H9 (cell line): ENCODE measurements at regions not wholly inside any gene's neighbourhood (a gene's known extent, or its start where the extent isn't known, plus 50 kb on each side); places are given as distances from the start of the nearest gene placed in this dataset.

Source experiments
- DNase-seq: peaks from one replicate; pipeline ENCODE4 v3.0.0-alpha.2; 2017
- H2AFZ ChIP-seq: one replicate; pipeline ENCODE4 v1.6.1; 2013; ENCODE audit warnings: mild to moderate bottlenecking, low read length, control low read depth, moderate library complexity
- H2AK5ac ChIP-seq: 2 replicates; pipeline ENCODE4 v1.6.1; 2013; ENCODE audit warnings: low read length, control low read depth, mixed read lengths; ENCODE audit not compliant: insufficient read length
- H2BK120ac ChIP-seq: one replicate; pipeline ENCODE4 v1.6.1; 2013; ENCODE audit warnings: low read depth, mild to moderate bottlenecking, low read length, control low read depth, inconsistent platforms; ENCODE audit not compliant: poor library complexity, severe bottlenecking
- H2BK12ac ChIP-seq: 2 replicates; pipeline ENCODE4 v1.6.1; 2013; ENCODE audit warnings: low read length, control low read depth, mixed read lengths, low read depth; ENCODE audit not compliant: insufficient read length
- H2BK15ac ChIP-seq: 2 replicates; pipeline ENCODE4 v1.6.1; 2013; ENCODE audit warnings: low read depth, low read length, control low read depth
- H2BK20ac ChIP-seq: one replicate; pipeline ENCODE4 v1.6.1; 2013; ENCODE audit warnings: low read depth, mild to moderate bottlenecking, low read length, control low read depth, inconsistent platforms; ENCODE audit not compliant: poor library complexity, severe bottlenecking
- H2BK5ac ChIP-seq: 2 replicates; pipeline ENCODE4 v1.6.1; 2013; ENCODE audit warnings: low read length, control low read depth, mixed read lengths; ENCODE audit not compliant: insufficient read length
- H3K14ac ChIP-seq: 2 replicates; pipeline ENCODE4 v1.6.1; 2013; ENCODE audit warnings: low read length, control low read depth; ENCODE audit not compliant: insufficient read depth
- H3K18ac ChIP-seq: 2 replicates; pipeline ENCODE4 v1.6.1; 2013; ENCODE audit warnings: low read depth, mild to moderate bottlenecking, mixed read lengths, low read length, control low read depth; ENCODE audit not compliant: insufficient read length
- H3K23ac ChIP-seq: 2 replicates; pipeline ENCODE4 v1.6.1; 2013; ENCODE audit warnings: low read length, control low read depth, mixed read lengths, low read depth; ENCODE audit not compliant: insufficient read length
- H3K23me2 ChIP-seq: 2 replicates; pipeline ENCODE4 v1.6.1; 2013; ENCODE audit warnings: low read depth, mild to moderate bottlenecking, mixed read lengths, low read length, control low read depth; ENCODE audit not compliant: insufficient read length, poor library complexity, severe bottlenecking
- H3K27ac ChIP-seq: 2 replicates; pipeline ENCODE4 v1.5.1; 2013; ENCODE audit warnings: low read length, control low read depth, mixed read lengths, low read depth; ENCODE audit not compliant: insufficient read length
- H3K27me3 ChIP-seq: 2 replicates; pipeline ENCODE4 v1.6.1; 2013; ENCODE audit warnings: low read length, control low read depth, inconsistent platforms; ENCODE audit not compliant: insufficient read depth
- H3K4ac ChIP-seq: 2 replicates; pipeline ENCODE4 v1.6.1; 2013; ENCODE audit warnings: low read depth, mild to moderate bottlenecking, control low read depth, inconsistent platforms, low read length, moderate library complexity
- H3K4me1 ChIP-seq: 2 replicates; pipeline ENCODE4 v1.6.1; 2013; ENCODE audit warnings: low read length, control low read depth, inconsistent platforms; ENCODE audit not compliant: insufficient read depth
- H3K4me2 ChIP-seq: 2 replicates; pipeline ENCODE4 v1.6.1; 2013; ENCODE audit warnings: low read length, control low read depth, mixed read lengths; ENCODE audit not compliant: insufficient read length, insufficient read depth
- H3K56ac ChIP-seq: 2 replicates; pipeline ENCODE4 v1.6.1; 2013; ENCODE audit warnings: low read depth, mild to moderate bottlenecking, mixed read lengths, low read length, control low read depth; ENCODE audit not compliant: insufficient read length
- H3K79me1 ChIP-seq: 2 replicates; pipeline ENCODE4 v1.6.1; 2013; ENCODE audit warnings: low read depth, mild to moderate bottlenecking, moderate library complexity, low read length, control low read depth, inconsistent platforms; ENCODE audit not compliant: insufficient read depth, poor library complexity, severe bottlenecking
- H3K79me2 ChIP-seq: 2 replicates; pipeline ENCODE4 v1.6.1; 2013; ENCODE audit warnings: low read length, control low read depth, inconsistent platforms; ENCODE audit not compliant: insufficient read depth
- H3K9ac ChIP-seq: 2 replicates; pipeline ENCODE4 v1.6.1; 2013; ENCODE audit warnings: low read length, control low read depth, mixed read lengths; ENCODE audit not compliant: insufficient read length; ENCODE audit errors: extremely low read depth
- H3K9me3 ChIP-seq: one replicate; pipeline ENCODE4 v1.6.1; 2013; ENCODE audit warnings: low read depth, low read length, inconsistent platforms; ENCODE audit not compliant: control insufficient read depth
- H3T11ph ChIP-seq: one replicate; pipeline ENCODE4 v1.6.1; 2013; ENCODE audit warnings: mild to moderate bottlenecking, low read length, control low read depth, inconsistent platforms
- H4K20me1 ChIP-seq: one replicate; pipeline ENCODE4 v1.6.1; 2013; ENCODE audit not compliant: control insufficient read depth, insufficient read length, insufficient read depth
- H4K5ac ChIP-seq: 2 replicates; pipeline ENCODE4 v1.6.1; 2013; ENCODE audit warnings: low read depth, mild to moderate bottlenecking, mixed read lengths, low read length, control low read depth; ENCODE audit not compliant: insufficient read length
- H4K8ac ChIP-seq: replicated peaks from 2 replicates; pipeline ENCODE4 v1.6.1; 2013; ENCODE audit warnings: low read length, control low read depth, mixed read lengths, low read depth; ENCODE audit not compliant: insufficient read length
- H4K91ac ChIP-seq: 2 replicates; pipeline ENCODE4 v1.6.1; 2013; ENCODE audit warnings: low read depth, mild to moderate bottlenecking, moderate library complexity, mixed read lengths, low read length, control low read depth; ENCODE audit not compliant: insufficient read length
- H3K27ac Mint-ChIP-seq, 3 experiments: 2 replicates in 2 of 3; 3 replicates in 1 of 3; pipeline ENCODE4 v1.8.0; 2020 to 2021; ENCODE audit warnings: mixed read lengths in 3 of 3, mild to moderate bottlenecking in 1 of 3, moderate library complexity in 1 of 3
- H3K27me3 Mint-ChIP-seq: 2 replicates; pipeline ENCODE4 v1.8.0; 2021; ENCODE audit warnings: low read depth, mild to moderate bottlenecking, moderate library complexity, mixed read lengths
- H3K36me3 Mint-ChIP-seq, 3 experiments: 2 replicates in 2 of 3; 3 replicates in 1 of 3; pipeline ENCODE4 v1.8.0; 2020 to 2021; ENCODE audit warnings: low read depth in 3 of 3, mixed read lengths in 3 of 3; ENCODE audit not compliant: insufficient read depth in 1 of 3
- H3K4me1 Mint-ChIP-seq, 2 experiments: 2 replicates each; pipeline ENCODE4 v1.8.0; 2020; ENCODE audit warnings: mixed read lengths in 2 of 2
- H3K4me3 Mint-ChIP-seq, 2 experiments: 2 replicates in 1 of 2; 3 replicates in 1 of 2; pipeline ENCODE4 v1.8.0; 2020 to 2021; ENCODE audit warnings: mild to moderate bottlenecking in 2 of 2, mixed read lengths in 2 of 2, moderate library complexity in 1 of 2
- H3K9me3 Mint-ChIP-seq, 2 experiments: 2 replicates in 1 of 2; 3 replicates in 1 of 2; pipeline ENCODE4 v1.8.0; 2020; ENCODE audit warnings: mild to moderate bottlenecking in 2 of 2, mixed read lengths in 2 of 2, moderate library complexity in 1 of 2
- TF ChIP-seq, protein P1 (sequence below): fragments of 200-600 bp; sonication (generic); conservative IDR thresholded peaks from 3 replicates; pipeline ENCODE4 v1.8.0; 2021; ENCODE audit warnings: antibody characterized with exemption, mild to moderate bottlenecking

DNA sequence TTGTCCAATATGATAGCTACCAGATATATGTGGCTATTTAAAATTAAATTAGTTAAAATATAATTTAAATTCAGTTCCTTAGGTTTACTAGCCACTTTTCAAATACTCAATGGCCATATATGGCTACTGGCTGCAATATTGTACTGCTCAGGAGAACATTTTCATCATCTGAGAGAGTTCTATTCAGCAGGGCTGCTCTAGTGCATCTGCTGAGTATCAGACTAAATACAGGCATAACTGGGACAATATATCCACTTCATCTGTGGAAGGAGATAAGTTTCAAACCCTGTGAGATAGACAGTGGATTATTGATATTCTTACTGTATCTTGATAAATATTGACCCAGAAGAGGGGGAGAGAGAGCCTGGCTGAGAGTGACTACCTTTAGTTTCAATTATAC, 240.1 kb upstream of the ANKRD50 start:
- H3K79me2 ChIP-seq: no peaks in the 10 kb centered on the region
- no peak overlapping the region for H2BK12ac ChIP-seq
- H3K4ac ChIP-seq: no peak overlapping the region
- no peak overlapping the region for H3K14ac ChIP-seq
- no peak overlapping the region for H2AFZ ChIP-seq
- no peaks in the 10 kb centered on the region for H3K79me1 ChIP-seq
- no peaks in the 10 kb centered on the region for H3K27me3 ChIP-seq
- no peak overlapping the region for H3K4me2 ChIP-seq
- Mint-ChIP-seq H3K27ac (no peak overlapping the region), H3K4me1 (peaks cover 2 to 10% of the 10 kb centered on the region in 2 experiments; a peak in 3 of 4 replicates), H3K27me3 (no peaks in the 10 kb centered on the region), H3K36me3 (peaks cover 0 to 9% (median 5%) of the 10 kb centered on the region in 3 experiments; a peak in 4 of 7 replicates), H3K9me3 (peaks cover 8 to 9% of the 10 kb centered on the region in 2 experiments), H3K4me3 (no peak overlapping the region)
- no peak overlapping the region for H2BK15ac ChIP-seq
- no peak overlapping the region for H3K27ac ChIP-seq
- H3K23me2 ChIP-seq: no peaks in the 10 kb centered on the region
- H4K91ac ChIP-seq: no peak overlapping the region
- H2BK120ac ChIP-seq: no peak overlapping the region
- H3K56ac ChIP-seq: no peak overlapping the region
- H3T11ph ChIP-seq: no peak overlapping the region
- no peak overlapping the region for H3K23ac ChIP-seq
- TF ChIP-seq, protein P1, sequence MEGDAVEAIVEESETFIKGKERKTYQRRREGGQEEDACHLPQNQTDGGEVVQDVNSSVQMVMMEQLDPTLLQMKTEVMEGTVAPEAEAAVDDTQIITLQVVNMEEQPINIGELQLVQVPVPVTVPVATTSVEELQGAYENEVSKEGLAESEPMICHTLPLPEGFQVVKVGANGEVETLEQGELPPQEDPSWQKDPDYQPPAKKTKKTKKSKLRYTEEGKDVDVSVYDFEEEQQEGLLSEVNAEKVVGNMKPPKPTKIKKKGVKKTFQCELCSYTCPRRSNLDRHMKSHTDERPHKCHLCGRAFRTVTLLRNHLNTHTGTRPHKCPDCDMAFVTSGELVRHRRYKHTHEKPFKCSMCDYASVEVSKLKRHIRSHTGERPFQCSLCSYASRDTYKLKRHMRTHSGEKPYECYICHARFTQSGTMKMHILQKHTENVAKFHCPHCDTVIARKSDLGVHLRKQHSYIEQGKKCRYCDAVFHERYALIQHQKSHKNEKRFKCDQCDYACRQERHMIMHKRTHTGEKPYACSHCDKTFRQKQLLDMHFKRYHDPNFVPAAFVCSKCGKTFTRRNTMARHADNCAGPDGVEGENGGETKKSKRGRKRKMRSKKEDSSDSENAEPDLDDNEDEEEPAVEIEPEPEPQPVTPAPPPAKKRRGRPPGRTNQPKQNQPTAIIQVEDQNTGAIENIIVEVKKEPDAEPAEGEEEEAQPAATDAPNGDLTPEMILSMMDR: no peak
- no peak overlapping the region for H2BK5ac ChIP-seq
- H4K5ac ChIP-seq: no peak overlapping the region
- H3K9ac ChIP-seq: no peak overlapping the region
- H4K8ac ChIP-seq: no peak overlapping the region
- H3K18ac ChIP-seq: no peak overlapping the region
- H2BK20ac ChIP-seq: no peak overlapping the region
- H3K4me1 ChIP-seq: no peaks in the 10 kb centered on the region; the same call in 1 of the 2 replicates
- no peaks in the 10 kb centered on the region for H3K9me3 ChIP-seq
- no peak for DNase-seq
- H4K20me1 ChIP-seq: no peaks in the 10 kb centered on the region
- H2AK5ac ChIP-seq: no peak overlapping the region
